ENCODE measurements at regions not wholly inside any gene's neighbourhood (a gene's known extent, or its start where the extent isn't known, plus 50 kb on each side); places are given as distances from the start of the nearest gene placed in this dataset.

- no peak overlapping the region for H3K14ac ChIP-seq (ENCODE audit: insufficient read length)
- H3K23me2 ChIP-seq (ENCODE audit: low read depth, low read length) = no peaks in the 10 kb centered on the region; the same call in 1 of the 2 replicates
- H2AK5ac ChIP-seq (ENCODE audit: low read depth, low read length) = no peak overlapping the region
- H3K4me3 ChIP-seq (ENCODE audit: extremely low read depth in 1 of 4, insufficient read depth in 2 of 4, low read depth in 3 of 4, low read length in 4 of 4) = no peak overlapping the region
- H3K36me3 ChIP-seq (ENCODE audit: control insufficient read depth in 2 of 4, insufficient read depth in 4 of 4, low read length in 3 of 4) = no peaks in the 10 kb centered on the region
- CTCF ChIA-PET (ENCODE audit: partially characterized antibody) = no interaction called here
- TF ChIP-seq TCF12 (IDR thresholded peaks at IDR 0.05; ENCODE audit: low read depth, low read length) = no peak
- H2AFZ ChIP-seq (ENCODE audit: low read length) = no peak overlapping the region
- no peak overlapping the region for H3K4me2 ChIP-seq (ENCODE audit: insufficient read depth in 1 of 2, low read depth in 2 of 2, low read length in 2 of 2)
- no peak overlapping the region for H4K91ac ChIP-seq (replicated peaks; ENCODE audit: insufficient read length, low read length)
- H3K79me1 ChIP-seq (ENCODE audit: low read depth, low read length) = no peaks in the 10 kb centered on the region
- no peak overlapping the region for H4K8ac ChIP-seq (ENCODE audit: extremely low read depth, insufficient read depth, low read length)
- H3K27ac ChIP-seq (ENCODE audit: low read depth, low read length) = no peak overlapping the region
- FAIRE-seq = no peak
- DNase-seq (ENCODE audit: low read depth in 1 of 2, low spot score in 2 of 2) = no peak
- H3K9me3 ChIP-seq (ENCODE audit: insufficient read depth in 2 of 2, low read depth in 1 of 2, low read length in 1 of 2) = no peaks in the 10 kb centered on the region
- no peak overlapping the region for H3K18ac ChIP-seq (ENCODE audit: extremely low read depth, low read length)
- H4K5ac ChIP-seq (ENCODE audit: insufficient read length, low read depth, low read length) = no peak overlapping the region
- H3K4me1 ChIP-seq (replicated peaks in 1 of 4; ENCODE audit: control insufficient read depth in 3 of 4, insufficient read depth in 4 of 4, low read length in 3 of 4) = no peaks in the 10 kb centered on the region
- H2BK12ac ChIP-seq (ENCODE audit: low read depth, low read length) = no peak overlapping the region
- no peaks in the 10 kb centered on the region for H3K27me3 ChIP-seq (replicated peaks in 1 of 4; ENCODE audit: control insufficient read depth in 3 of 4, extremely low read depth in 1 of 4, insufficient read depth in 3 of 4, low read length in 3 of 4)
- no peak overlapping the region for H2BK20ac ChIP-seq (ENCODE audit: low read length)
- H3K23ac ChIP-seq (ENCODE audit: insufficient read length) = no peak overlapping the region
- H2BK5ac ChIP-seq (ENCODE audit: low read depth, low read length) = no peak overlapping the region
- no peaks in the 10 kb centered on the region for H4K20me1 ChIP-seq (replicated peaks in 1 of 2; ENCODE audit: control insufficient read depth in 1 of 2, insufficient read depth in 2 of 2, low read length in 2 of 2)
- no peak overlapping the region for H3K9ac ChIP-seq (replicated peaks in 1 of 4; ENCODE audit: extremely low read depth in 1 of 4, low read depth in 3 of 4, low read length in 3 of 4)
- H3K4ac ChIP-seq (replicated peaks; ENCODE audit: insufficient read length, low read depth, low read length) = no peak overlapping the region
- no peak overlapping the region for H3K56ac ChIP-seq (replicated peaks; ENCODE audit: insufficient read length, low read depth, low read length)
- WGBS, 2 experiments (ENCODE audit: extremely low coverage in 1 of 2, insufficient coverage in 1 of 2, insufficient read length in 1 of 2, insufficient replicate concordance in 2 of 2, low coverage in 1 of 2, low lambda C conversion rate in 2 of 2, missing lambda C conversion rate in 1 of 2) = 89% methylated on average over 5 of the region's 5 CpGs; no CpG with 5 or more reads in 1 of the 2 experiments
- H3K79me2 ChIP-seq (ENCODE audit: control insufficient read depth in 1 of 2, insufficient read depth in 2 of 2, low read length in 2 of 2) = no peaks in the 10 kb centered on the region
- H2BK15ac ChIP-seq (ENCODE audit: low read length) = no peak overlapping the region
- POLR2A ChIA-PET (ENCODE audit: partially characterized antibody) = no interaction called here
- H2BK120ac ChIP-seq (replicated peaks; ENCODE audit: low read depth, low read length) = no peak overlapping the region
Observed at GRCh38 chr5:74424162-74424868, 216.2 kb downstream of the ENC1 start.
